T-helper 17 cell (primary cell): ENCODE measurements at regions not wholly inside any gene's neighbourhood (a gene's known extent, or its start where the extent isn't known, plus 50 kb on each side); places are given as distances from the start of the nearest gene placed in this dataset.
A peak's percentile ranks its signal among the peaks of the same experiment; 100 is the strongest.

Experiments used
- ATAC-seq: fragments of 150-1000 bp; cut with Tn5 transposase; 2 replicates; pipeline ENCODE4 v1.10.0; 2021; ENCODE audit warnings: mild to moderate bottlenecking, moderate library complexity
- DNase-seq, 3 donors: peaks; one replicate each; pipeline versions ENCODE4 v3.0.0 to v3.0.0-alpha.2; 2020 to 2021
- H3K9me3 ChIP-seq: one replicate; pipeline ENCODE4 v1.7.0; 2013; ENCODE audit warnings: low read length, mild to moderate bottlenecking; ENCODE audit not compliant: control insufficient read depth, poor library complexity, severe bottlenecking
- H3K27ac Mint-ChIP-seq: one replicate; pipeline ENCODE4 v1.8.0; 2022; ENCODE audit warnings: mild to moderate bottlenecking, moderate library complexity, mixed read lengths
- H3K27me3 Mint-ChIP-seq: one replicate; pipeline ENCODE4 v1.8.0; 2022; ENCODE audit warnings: mixed read lengths
- H3K36me3 Mint-ChIP-seq: one replicate; pipeline ENCODE4 v1.8.0; 2022; ENCODE audit warnings: low read depth, mixed read lengths
- H3K4me1 Mint-ChIP-seq: one replicate; pipeline ENCODE4 v1.8.0; 2022; ENCODE audit warnings: mild to moderate bottlenecking, mixed read lengths
- H3K4me3 Mint-ChIP-seq: one replicate; pipeline ENCODE4 v1.8.0; 2022; ENCODE audit warnings: mild to moderate bottlenecking, moderate library complexity, mixed read lengths

DNA sequence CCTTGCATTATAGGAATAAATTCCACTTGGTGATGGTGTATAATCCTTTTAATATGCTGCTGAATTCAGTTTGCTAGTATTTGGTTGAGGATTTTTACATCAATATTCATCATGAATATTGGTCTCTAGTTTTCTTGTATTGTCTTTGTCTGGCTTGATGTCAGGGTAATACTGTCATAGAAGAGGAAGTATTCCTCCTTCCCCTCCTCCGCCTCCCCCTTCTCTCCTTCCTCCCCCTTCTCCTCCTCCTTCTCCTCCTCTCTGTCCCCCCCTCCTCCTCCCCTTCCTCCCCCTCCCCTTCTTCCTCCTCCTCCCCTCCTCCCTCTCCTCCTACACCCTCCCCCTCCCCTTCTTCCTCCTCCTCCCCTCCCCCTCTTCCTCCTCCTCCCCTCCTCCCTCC lies 65.8 kb downstream of the RGS12 start:
- ATAC-seq, result no peak
- no peaks in the 10 kb centered on the region for H3K9me3 ChIP-seq
- Mint-ChIP-seq H3K4me1 (peaks cover 26% of the 10 kb centered on the region), H3K27ac (no peak overlapping the region), H3K4me3 (no peak overlapping the region), H3K36me3 (peaks cover 2% of the 10 kb centered on the region), H3K27me3 (no peaks in the 10 kb centered on the region)
- DNase-seq, result no peak

DNA sequence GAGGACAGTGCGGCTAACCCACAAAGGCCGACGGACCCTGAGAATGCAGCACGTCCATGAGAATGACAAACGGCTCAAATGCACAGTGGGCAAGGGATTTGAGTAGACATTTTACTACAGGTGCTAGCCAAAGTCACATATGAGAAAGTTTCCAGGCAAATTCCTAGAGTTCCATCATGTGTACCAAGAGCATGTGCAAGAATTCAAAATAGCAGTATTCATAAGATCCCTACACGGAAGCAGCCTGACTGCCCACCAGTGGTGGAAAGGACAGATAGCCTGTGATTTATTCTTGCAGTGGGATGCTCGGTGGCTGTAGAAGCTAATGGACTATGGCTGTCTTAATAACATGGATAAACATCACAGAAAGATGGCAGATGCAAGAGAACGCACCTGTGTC lies 68.0 kb downstream of the RGS12 start:
- no peak overlapping the region for H3K4me3 Mint-ChIP-seq
- DNase-seq (no peak), ATAC-seq (no peak)
- H3K27me3 Mint-ChIP-seq, result no peaks in the 10 kb centered on the region
- peaks cover 18% of the 10 kb centered on the region for H3K4me1 Mint-ChIP-seq
- H3K9me3 ChIP-seq, result no peaks in the 10 kb centered on the region
- no peak overlapping the region for H3K27ac Mint-ChIP-seq
- peaks cover 2% of the 10 kb centered on the region for H3K36me3 Mint-ChIP-seq

DNA sequence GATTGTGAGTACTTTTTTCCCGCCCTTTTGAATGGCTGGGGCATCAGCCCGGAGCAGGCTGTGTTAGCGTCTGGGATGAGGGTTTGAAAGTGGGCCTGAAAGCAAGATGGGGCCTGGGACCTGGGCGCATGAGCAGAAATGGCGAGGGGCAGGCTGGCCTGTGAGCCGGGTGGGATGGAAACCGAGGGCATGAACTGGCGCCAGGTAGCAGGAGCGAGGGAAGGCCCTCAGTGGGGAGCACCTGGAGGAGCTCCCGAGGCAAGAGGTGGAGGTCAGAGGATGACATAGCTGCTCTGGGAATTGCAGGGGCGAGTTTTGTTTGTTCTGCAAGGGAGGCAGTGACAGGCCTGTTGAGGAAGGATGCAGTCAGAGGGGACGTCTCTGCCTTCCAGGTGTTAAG lies 68.6 kb downstream of the RGS12 start:
- Mint-ChIP-seq H3K27ac (peak overlapping the region; percentile 29), H3K36me3 (peaks cover 2% of the 10 kb centered on the region), H3K4me3 (no peak overlapping the region), H3K27me3 (no peaks in the 10 kb centered on the region), H3K4me1 (peaks cover 18% of the 10 kb centered on the region)
- no peaks in the 10 kb centered on the region for H3K9me3 ChIP-seq
- DNase-seq (no peak), ATAC-seq (no peak)

DNA sequence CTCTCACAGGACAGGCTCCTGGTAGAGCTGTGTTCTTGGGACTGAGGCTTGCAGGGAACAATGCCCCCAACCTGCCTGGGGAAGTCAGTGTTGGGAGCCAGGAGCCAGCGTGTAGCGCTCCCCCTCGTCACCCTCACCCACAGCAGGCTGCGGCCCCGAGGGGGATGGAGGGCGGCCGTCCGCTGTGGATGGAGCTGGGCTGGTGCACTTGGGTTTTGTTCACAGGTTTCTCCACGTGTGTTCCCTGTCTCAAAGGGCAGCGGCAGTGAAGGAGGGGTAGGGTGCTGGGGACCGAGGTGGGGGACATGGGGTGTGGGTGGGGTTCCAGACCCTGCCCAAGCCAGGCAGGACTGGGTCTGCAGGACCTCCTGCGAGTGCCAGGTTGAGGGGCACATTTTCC lies 69.1 kb downstream of the RGS12 start:
- no peak for ATAC-seq
- peaks cover 18% of the 10 kb centered on the region for H3K4me1 Mint-ChIP-seq
- no peak overlapping the region for H3K4me3 Mint-ChIP-seq
- peak overlapping the region; percentile 29 for H3K27ac Mint-ChIP-seq
- H3K36me3 Mint-ChIP-seq, result peaks cover 2% of the 10 kb centered on the region
- peaks cover under 1% of the 10 kb centered on the region for H3K27me3 Mint-ChIP-seq
- no peak for DNase-seq
- no peaks in the 10 kb centered on the region for H3K9me3 ChIP-seq

DNA sequence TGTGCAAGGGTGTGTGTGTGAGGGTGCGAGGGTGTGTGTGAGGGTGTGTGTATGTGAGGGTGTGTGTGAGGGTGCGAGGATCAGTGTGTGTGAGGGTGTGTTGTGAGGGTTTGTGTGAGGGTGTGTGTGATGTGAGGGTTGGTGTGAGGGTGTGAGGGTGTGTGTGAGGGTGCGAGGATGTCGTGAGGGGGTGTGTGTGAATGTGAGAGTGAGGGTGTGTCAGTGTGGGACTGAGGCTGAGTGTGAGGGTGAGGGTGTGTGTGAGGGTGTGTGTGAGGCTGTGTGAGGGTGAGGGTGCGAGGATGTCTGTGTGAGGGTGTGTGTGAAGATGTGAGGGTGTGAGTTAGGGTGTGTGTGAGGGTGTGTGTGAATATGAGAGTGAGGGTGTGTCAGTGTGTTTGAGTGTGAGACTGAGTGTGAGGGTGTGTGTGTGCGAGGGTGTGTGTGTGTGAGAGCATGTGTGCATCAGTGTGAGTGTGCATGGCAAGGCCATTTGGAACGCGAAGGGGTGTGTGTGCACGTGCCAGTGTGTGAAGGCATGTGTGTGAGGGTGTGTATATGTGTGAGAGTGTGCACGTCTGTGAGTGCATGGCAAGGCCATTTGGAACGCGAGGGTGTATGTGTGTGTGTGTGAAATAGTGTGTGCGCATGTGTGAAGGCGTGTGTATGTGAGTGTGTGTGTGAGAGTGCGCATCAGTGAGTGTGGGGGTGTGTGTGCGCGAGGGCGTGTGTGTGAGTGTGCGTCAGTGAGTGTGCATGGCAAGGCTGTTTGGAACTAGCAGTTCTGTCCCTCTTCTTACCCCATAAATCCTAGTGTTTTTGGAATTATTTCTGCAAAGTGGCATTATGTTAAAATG lies 69.8 kb downstream of the RGS12 start:
- no peak for ATAC-seq
- peaks cover 18% of the 10 kb centered on the region for H3K4me1 Mint-ChIP-seq

DNA sequence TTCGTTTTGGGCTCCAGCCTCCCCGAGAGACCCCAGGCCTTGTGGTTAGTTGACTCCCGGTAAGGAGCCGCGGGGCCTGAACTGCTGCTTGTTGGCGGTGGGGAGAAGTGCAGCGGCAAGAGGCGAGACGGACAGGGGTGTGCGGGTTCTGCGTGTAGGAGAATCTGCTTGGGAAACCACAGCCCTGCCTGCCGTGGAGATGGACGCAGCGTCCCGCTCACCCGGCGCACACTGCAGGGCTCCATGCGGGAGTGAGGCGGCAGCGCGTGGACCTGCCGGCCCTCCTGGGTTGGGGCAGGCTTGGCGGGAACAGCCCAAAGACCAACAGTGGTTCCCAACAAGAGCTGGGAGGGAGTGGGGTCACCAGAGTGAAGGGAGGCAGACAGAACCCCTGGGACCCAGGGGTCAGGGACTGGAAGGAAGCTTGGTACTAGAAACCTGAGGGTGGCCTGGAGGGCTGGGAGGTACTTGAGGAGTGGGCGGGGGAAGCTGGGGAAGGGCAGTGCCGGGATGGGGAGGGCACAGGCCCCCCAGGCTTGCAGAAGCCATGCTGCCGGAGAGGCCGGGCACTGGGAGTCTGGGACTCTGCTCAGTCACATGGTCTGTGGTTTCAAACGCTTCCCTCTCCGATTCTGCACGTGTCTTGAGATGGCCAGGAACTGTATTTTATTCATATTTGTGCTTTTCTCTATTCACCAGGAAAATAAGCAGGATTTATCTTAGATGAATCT lies 70.8 kb downstream of the RGS12 start:
- no peak for DNase-seq
- H3K4me3 Mint-ChIP-seq, result no peak overlapping the region
- no peaks in the 10 kb centered on the region for H3K9me3 ChIP-seq
- no peak for ATAC-seq
- H3K36me3 Mint-ChIP-seq, result peaks cover 2% of the 10 kb centered on the region
- no peak overlapping the region for H3K27ac Mint-ChIP-seq
- H3K27me3 Mint-ChIP-seq, result peaks cover 8% of the 10 kb centered on the region
- peaks cover 14% of the 10 kb centered on the region for H3K4me1 Mint-ChIP-seq

More for the DNA sequence above, 69.8 kb downstream of the RGS12 start:
- H3K36me3 Mint-ChIP-seq, result peaks cover 2% of the 10 kb centered on the region
- H3K4me3 Mint-ChIP-seq, result no peak overlapping the region
- no peak for DNase-seq
- H3K27ac Mint-ChIP-seq, result no peak overlapping the region
- peaks cover 7% of the 10 kb centered on the region for H3K27me3 Mint-ChIP-seq
- no peaks in the 10 kb centered on the region for H3K9me3 ChIP-seq

DNA sequence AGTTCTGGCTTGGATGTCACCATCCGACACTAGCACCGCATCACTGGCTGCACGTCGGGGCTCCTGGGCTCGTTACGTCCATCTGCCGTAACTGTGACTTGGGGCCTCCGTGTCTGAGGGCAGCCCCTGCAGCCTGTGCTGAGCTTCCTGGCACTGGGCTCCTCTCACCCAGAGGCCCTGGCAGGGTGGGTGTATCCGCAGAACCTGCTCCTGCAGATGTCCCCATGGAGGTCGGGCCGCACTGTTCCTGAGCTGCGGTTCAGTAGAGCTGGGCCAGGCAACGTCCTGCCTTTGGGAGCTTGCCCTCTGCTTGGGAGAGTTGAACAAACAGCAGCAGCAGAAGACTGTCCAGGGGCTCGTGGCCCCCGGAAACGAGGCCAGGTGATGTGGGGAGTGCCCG lies 71.4 kb downstream of the RGS12 start:
- H3K36me3 Mint-ChIP-seq, result peaks cover 2% of the 10 kb centered on the region
- H3K27me3 Mint-ChIP-seq, result peaks cover 11% of the 10 kb centered on the region
- ATAC-seq (no peak), DNase-seq (no peak)
- peaks cover 19% of the 10 kb centered on the region for H3K4me1 Mint-ChIP-seq
- no peaks in the 10 kb centered on the region for H3K9me3 ChIP-seq
- no peak overlapping the region for H3K4me3 Mint-ChIP-seq
- H3K27ac Mint-ChIP-seq, result no peak overlapping the region

DNA sequence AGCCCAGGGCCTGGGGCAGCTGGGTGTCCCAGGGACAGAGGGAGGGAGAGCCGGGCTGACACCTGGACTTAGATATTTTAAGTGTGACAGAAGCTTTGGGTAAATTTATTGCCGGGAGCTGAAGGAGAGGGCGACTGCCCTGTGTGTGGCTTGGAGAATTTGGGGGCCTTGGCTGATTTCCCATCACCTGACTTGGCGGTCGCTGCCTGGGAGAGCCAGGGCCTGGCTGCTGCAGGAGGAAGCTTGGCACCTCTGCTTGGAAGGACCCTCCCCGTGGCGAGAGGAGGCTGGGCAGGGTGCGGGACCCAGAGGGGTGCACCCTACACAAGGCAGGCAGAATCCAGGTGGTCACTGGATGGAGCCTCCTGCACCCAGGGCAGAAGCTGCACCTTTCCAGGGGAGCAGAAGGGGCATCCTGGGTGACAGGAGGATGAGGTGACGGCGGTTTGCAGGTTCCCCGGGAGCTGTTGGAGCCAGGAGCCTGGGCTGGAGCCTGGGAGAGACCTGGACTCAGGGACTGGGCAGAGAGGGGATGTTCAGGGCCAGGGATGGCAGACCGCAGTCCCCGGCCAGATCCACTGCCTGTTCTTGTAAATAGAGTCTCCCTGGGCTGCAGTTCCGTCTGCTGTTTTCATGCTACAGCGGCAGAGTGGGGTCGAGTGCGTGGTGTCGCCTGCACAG lies 72.0 kb downstream of the RGS12 start:
- peaks cover 2% of the 10 kb centered on the region for H3K36me3 Mint-ChIP-seq
- ATAC-seq, result no peak
- H3K4me1 Mint-ChIP-seq, result peaks cover 25% of the 10 kb centered on the region
- DNase-seq, result no peak
- no peaks in the 10 kb centered on the region for H3K9me3 ChIP-seq
- peaks cover 15% of the 10 kb centered on the region for H3K27me3 Mint-ChIP-seq
- H3K27ac Mint-ChIP-seq, result no peak overlapping the region
- H3K4me3 Mint-ChIP-seq, result no peak overlapping the region

DNA sequence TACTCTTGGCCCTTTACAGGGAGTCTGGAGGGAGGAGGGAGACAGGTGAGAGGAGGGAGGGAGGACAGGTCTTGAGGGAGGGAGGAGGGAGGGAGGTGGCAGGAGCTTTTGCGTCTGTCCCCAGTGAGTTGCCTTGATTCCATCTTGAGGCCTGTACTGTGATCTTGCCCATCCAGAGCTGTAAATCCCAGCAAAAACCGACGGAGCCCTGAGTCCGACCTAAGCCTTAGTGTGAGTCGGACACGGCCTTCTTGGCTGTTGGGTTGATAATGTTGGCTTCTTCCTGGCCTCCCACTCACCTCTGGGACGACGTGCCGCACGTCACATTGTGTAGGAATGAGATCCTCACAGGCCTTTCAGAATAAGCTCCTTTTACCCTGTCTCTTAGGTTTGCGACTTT lies 72.5 kb downstream of the RGS12 start:
- peaks cover 20% of the 10 kb centered on the region for H3K27me3 Mint-ChIP-seq
- H3K9me3 ChIP-seq, result no peaks in the 10 kb centered on the region
- peaks cover 25% of the 10 kb centered on the region for H3K4me1 Mint-ChIP-seq
- no peak for ATAC-seq
- no peak for DNase-seq
- H3K36me3 Mint-ChIP-seq, result peaks cover 2% of the 10 kb centered on the region
- no peak overlapping the region for H3K27ac Mint-ChIP-seq
- H3K4me3 Mint-ChIP-seq, result no peak overlapping the region

DNA sequence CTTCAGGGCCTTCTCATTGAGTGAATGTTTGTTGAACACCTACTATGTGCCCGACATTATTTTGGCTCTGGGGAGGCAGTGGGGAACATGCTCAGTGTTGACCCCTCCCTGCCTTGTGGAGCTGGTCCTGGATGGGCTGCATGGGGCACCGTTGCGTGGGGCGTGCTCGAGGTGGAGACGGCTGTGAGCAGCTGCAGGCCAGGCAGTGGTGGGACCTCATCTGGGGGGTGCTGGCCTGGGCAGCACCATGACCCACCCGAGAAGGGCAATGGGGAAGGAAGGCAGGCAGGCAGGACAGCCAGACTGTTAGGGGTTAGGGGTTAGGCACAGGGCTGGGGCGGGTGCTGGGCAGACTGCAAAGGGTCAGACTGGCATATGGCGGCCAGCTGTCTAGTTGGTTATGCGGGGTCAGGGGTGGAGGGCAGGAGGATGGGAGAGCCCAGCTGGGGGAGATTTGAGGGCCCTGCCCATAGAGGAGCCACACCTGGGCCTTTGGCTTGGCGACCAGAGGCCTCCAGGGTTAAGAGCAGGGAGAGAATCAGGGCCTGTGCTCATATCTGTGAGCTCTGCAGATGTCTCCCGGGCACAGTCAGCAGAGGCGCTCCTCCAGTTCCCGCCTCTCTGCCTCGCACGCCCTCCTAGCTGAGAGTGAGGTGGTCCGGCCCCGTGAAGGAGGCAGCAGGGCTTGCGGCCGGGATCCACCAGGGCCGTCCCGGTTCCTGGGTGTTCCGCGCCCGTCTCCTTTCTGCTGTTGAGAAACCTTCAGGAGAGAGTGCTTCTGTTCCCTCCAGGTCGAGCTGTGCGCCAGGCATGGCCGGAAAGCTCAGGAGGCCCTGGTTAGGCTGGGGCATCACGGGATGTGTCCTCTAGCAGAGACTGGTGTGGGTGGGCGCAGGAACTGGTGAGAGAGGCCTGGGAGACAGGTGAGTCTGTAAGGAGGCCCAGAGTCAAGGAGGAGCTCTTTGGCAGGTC lies 73.3 kb downstream of the RGS12 start:
- H3K36me3 Mint-ChIP-seq, result peaks cover 2% of the 10 kb centered on the region

DNA sequence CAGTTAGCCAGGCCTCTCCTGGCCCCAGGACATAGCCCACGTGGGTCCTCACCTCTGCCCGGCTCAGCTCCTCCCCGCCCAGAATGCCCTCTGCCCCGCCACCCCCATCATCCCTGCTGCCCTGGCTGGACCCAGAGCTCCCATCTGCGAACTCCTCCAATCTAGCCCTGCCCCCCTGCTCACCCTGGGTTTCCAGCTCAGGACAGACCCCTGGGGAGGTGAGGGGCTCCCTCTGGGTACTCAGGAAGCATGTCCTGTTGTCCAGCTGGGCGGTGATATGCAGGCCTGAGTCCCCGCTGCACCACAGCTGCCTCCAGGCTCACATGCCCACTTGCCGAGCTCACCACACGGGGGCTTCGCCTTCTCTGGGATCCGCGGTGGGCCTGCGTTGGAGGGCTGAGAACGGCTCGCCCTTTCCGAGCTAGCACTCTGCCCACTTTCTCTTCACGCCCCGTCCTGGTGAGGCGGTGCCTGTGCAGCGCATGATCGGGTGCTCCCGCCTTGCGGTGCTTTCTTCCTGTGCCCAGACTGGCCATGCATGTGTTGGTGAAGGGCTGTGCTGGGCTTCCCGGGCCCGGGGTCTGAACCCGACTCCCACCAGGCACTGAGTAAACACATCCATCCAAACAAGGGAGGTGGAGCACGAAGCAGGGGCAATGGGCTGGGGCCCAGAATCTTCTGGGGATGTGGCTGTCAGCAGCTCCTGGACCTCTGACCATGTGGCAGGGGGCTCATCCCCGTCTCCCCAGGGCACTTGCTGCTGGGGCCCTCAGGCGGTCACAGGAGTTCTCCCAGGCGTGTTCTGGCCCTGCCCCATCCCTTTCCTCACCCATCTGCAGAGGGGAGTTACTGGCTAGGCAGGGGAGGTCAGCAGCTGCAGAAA lies 74.3 kb downstream of the RGS12 start:
- H3K4me1 Mint-ChIP-seq, result peaks cover 28% of the 10 kb centered on the region
- no peak overlapping the region for H3K4me3 Mint-ChIP-seq
- ATAC-seq (no peak), DNase-seq (no peak)
- no peak overlapping the region for H3K27ac Mint-ChIP-seq
- peaks cover 1% of the 10 kb centered on the region for H3K36me3 Mint-ChIP-seq
- no peaks in the 10 kb centered on the region for H3K9me3 ChIP-seq
- H3K27me3 Mint-ChIP-seq, result peaks cover 33% of the 10 kb centered on the region

More for the DNA sequence above, 73.3 kb downstream of the RGS12 start:
- no peaks in the 10 kb centered on the region for H3K9me3 ChIP-seq
- H3K27ac Mint-ChIP-seq, result no peak overlapping the region
- H3K4me1 Mint-ChIP-seq, result peaks cover 29% of the 10 kb centered on the region
- DNase-seq (no peak), ATAC-seq (no peak)
- H3K4me3 Mint-ChIP-seq, result peak overlapping the region; percentile 12
- peaks cover 25% of the 10 kb centered on the region for H3K27me3 Mint-ChIP-seq

DNA sequence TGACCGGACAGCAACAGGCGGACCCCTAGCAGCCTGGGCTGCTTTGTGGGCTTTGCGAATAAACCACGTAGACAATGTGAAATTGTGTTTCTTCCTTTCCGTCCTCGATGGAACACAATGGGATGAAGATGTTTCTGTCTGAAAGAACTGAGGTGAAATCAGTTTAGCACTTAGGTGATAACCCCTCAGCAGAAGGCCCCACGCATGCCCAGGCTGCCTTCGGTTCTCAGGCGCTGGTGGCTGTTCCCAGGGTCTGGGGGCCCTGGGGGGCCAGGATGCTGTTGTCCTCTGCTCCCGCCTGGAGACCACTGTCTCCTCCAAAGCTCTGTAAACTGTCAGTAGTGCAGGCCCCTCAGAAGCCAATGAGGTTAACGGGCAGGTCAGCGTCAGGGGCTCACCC lies 73.9 kb upstream of the HGFAC start:
- H3K4me3 Mint-ChIP-seq, result peak overlapping the region; percentile 58

More for the DNA sequence above, 73.9 kb upstream of the HGFAC start:
- peaks cover 39% of the 10 kb centered on the region for H3K27me3 Mint-ChIP-seq
- no peak for ATAC-seq
- no peaks in the 10 kb centered on the region for H3K9me3 ChIP-seq
- no peak for DNase-seq
- no peaks in the 10 kb centered on the region for H3K36me3 Mint-ChIP-seq
- H3K27ac Mint-ChIP-seq, result no peak overlapping the region
- H3K4me1 Mint-ChIP-seq, result peaks cover 27% of the 10 kb centered on the region
